Body of pancreas (tissue), 4 donors: ENCODE measurements at regions not wholly inside any gene's neighbourhood (a gene's known extent, or its start where the extent isn't known, plus 50 kb on each side); places are given as distances from the start of the nearest gene placed in this dataset.

ENCODE experiments used
- ATAC-seq: fragments of 150-250 bp; one replicate; pipeline ENCODE4 v1.9.1; 2016
- DNase-seq, 4 donors: peaks; one replicate each; pipeline ENCODE4 v3.0.0-alpha.2; 2019
- H3K27ac ChIP-seq, 4 donors: fragments of 200-600 bp; sonication (generic); 1 replicate in 3 of 4; 2 replicates in 1 of 4; pipeline versions ENCODE4 v1.5.1 to v1.6.1; 2016 to 2019; ENCODE audit warnings: mild to moderate bottlenecking in 1 of 4, mixed read lengths in 1 of 4, moderate library complexity in 1 of 4
- H3K27me3 ChIP-seq, 2 donors: fragments of 200-600 bp; sonication (generic); one replicate each; pipeline ENCODE4 v1.6.0; 2016; ENCODE audit warnings: mild to moderate bottlenecking in 1 of 2
- H3K36me3 ChIP-seq, 2 donors: fragments of 200-600 bp; sonication (generic); replicated peaks in 1 of 2; 2 replicates each; pipeline ENCODE4 v1.5.1; 2016; ENCODE audit warnings: low read depth in 2 of 2; ENCODE audit not compliant: insufficient read depth in 1 of 2
- H3K4me1 ChIP-seq: fragments of 200-600 bp; sonication (generic); one replicate; pipeline ENCODE4 v1.6.0; 2016
- H3K4me3 ChIP-seq, 2 donors: fragments of 200-600 bp; sonication (generic); 1 replicate in 1 of 2; 2 replicates in 1 of 2; pipeline ENCODE4 v1.5.1; 2016 to 2019
- H3K9me3 ChIP-seq, 3 donors: fragments of 200-600 bp; sonication (generic); 1 replicate in 2 of 3; 2 replicates in 1 of 3; pipeline ENCODE4 v1.5.1; 2016
- CTCF ChIP-seq, 7 experiments: fragments of 450-650 bp in 4 of 7; fragments of 200-600 bp in 3 of 7; sonication (generic) in 3 of 7; IDR thresholded peaks; one replicate each; pipeline ENCODE4 v1.5.1; 2016 to 2019; ENCODE audit warnings: antibody characterized with exemption in 7 of 7
- POLR2A ChIP-seq, 3 donors: fragments of 450-650 bp; IDR thresholded peaks; one replicate each; pipeline ENCODE4 v1.6.1; 2016; ENCODE audit warnings: antibody characterized with exemption in 3 of 3, mild to moderate bottlenecking in 2 of 3
- WGBS, 2 donors: methylation state at CpG; one replicate each; pipeline ENCODE4 v1.1.5; 2017; 5-methylcytosine and 5-hydroxymethylcytosine counted together
- intact Hi-C: fragments of 100-400 bp; cut with DNase I; formaldehyde crosslinking; loops from one replicate; pipeline ENCODE4 v1.15.1; 2023

DNA sequence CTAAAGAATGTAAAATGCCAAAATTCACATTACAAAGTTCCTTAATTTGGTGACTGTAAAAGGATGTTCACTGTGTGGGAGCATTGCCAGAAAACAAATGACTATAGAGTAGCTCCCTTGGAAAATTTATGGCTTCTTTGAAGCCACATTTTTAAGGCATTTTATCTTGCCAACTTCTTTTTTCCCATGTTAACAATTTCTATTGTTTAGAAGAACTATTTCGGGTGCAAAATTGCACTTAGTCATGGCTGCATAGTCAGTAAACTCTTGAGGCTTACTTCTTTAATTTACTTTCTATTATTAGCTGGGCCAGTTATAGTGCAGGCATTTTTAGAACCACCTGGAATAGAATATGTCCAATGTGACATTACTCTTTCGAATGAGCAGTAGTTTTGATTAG is 515.3 kb downstream of the JRKL start:
- DNase-seq (no peak), ATAC-seq (no peak)
- Histone ChIP-seq H3K9me3 (no peaks in the 10 kb centered on the region), H3K27me3 (no peaks in the 10 kb centered on the region), H3K4me1 (no peaks in the 10 kb centered on the region), H3K27ac (no peak overlapping the region), H3K36me3 (no peaks in the 10 kb centered on the region), H3K4me3 (no peak overlapping the region)
- 36 to 41% methylated on average over 2 of the region's 2 CpGs for WGBS, 2 donors
- TF ChIP-seq POLR2A (IDR thresholded peaks at IDR 0.05) (no peak), CTCF (IDR thresholded peaks at IDR 0.05) (no peak)
- intact Hi-C loops = no loop called here

DNA sequence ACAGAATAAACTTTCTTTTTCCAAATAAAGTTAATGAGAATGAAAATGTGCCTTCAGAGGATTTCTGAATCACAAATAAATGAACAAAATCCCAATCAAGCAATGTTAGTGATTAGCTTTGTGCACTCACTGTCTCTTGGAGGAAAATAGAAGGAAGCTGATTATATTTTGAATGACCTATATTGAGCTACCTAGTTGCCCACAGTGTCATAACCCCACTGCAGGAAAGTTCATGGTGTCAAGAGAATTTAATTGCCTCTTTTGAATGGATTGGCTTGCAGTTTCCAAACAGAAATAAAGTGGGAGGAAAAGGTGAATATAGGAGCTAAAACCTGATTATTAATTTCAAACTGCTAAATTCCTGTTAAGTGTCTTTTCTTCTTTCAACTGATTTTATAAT is 515.9 kb downstream of the JRKL start:
- DNase-seq = no peak

GRCh38 chr11:96906476-96906875 is 516.7 kb downstream of the JRKL start:
- H3K27ac ChIP-seq = no peak overlapping the region

More for the DNA sequence above, 515.9 kb downstream of the JRKL start:
- no peak overlapping the region for H3K4me3 ChIP-seq
- H3K9me3 ChIP-seq = no peaks in the 10 kb centered on the region
- intact Hi-C loops = no loop called here
- TF ChIP-seq CTCF (IDR thresholded peaks at IDR 0.05) = no peak
- no peak for TF ChIP-seq POLR2A (IDR thresholded peaks at IDR 0.05)
- H3K36me3 ChIP-seq = no peaks in the 10 kb centered on the region
- H3K4me1 ChIP-seq = no peaks in the 10 kb centered on the region
- H3K27ac ChIP-seq = no peak overlapping the region
- ATAC-seq = no peak
- H3K27me3 ChIP-seq = no peaks in the 10 kb centered on the region

DNA sequence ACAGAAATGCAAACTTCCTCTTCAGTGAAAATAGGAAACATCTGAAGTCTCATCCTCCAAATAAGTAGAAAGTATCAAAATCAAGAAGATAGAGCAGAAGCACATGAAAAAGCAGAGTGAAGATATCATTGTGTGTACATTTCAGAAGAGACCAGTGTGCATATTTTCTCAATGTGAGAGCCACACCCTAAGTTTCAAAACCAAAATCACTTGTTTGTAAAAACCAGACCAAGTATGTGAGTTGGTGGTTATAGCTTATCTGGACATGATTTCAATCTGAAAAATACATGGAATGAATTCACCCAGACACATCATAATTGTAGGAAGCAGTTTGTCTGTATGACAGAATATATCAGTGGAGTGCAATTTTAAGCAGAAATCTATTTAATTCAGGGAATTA is 536.0 kb downstream of the JRKL start:
- Histone ChIP-seq H3K36me3 (no peaks in the 10 kb centered on the region), H3K4me3 (no peak overlapping the region), H3K27me3 (no peaks in the 10 kb centered on the region), H3K27ac (no peak overlapping the region), H3K9me3 (no peaks in the 10 kb centered on the region), H3K4me1 (no peaks in the 10 kb centered on the region)
- no peak for DNase-seq
- intact Hi-C loops = no loop called here
- ATAC-seq = no peak
- TF ChIP-seq CTCF (IDR thresholded peaks at IDR 0.05) (no peak), POLR2A (IDR thresholded peaks at IDR 0.05) (no peak)

More at GRCh38 chr11:96906476-96906875, 516.7 kb downstream of the JRKL start:
- H3K4me3 ChIP-seq = no peak overlapping the region
- DNase-seq (no peak), ATAC-seq (no peak)
- H3K4me1 ChIP-seq = no peaks in the 10 kb centered on the region
- no peaks in the 10 kb centered on the region for H3K27me3 ChIP-seq
- 26 to 31% methylated on average over 1 of the region's 1 CpG for whole genome bisulfite sequencing, 2 donors
- no peaks in the 10 kb centered on the region for H3K9me3 ChIP-seq
- no peaks in the 10 kb centered on the region for H3K36me3 ChIP-seq
- intact Hi-C loops = no loop called here
- TF ChIP-seq POLR2A (IDR thresholded peaks at IDR 0.05) (no peak), CTCF (IDR thresholded peaks at IDR 0.05) (no peak)

- intact Hi-C loops = no loop called here
- DNase-seq = no peak
- TF ChIP-seq CTCF (IDR thresholded peaks at IDR 0.05) = no peak
- no peak for TF ChIP-seq POLR2A (IDR thresholded peaks at IDR 0.05)
- H3K4me3 ChIP-seq = no peak overlapping the region
- H3K27ac ChIP-seq = no peak overlapping the region
- H3K36me3 ChIP-seq = no peaks in the 10 kb centered on the region
- no peaks in the 10 kb centered on the region for H3K4me1 ChIP-seq
- no peaks in the 10 kb centered on the region for H3K27me3 ChIP-seq
- no peak for ATAC-seq
- H3K9me3 ChIP-seq = no peaks in the 10 kb centered on the region
Observed at GRCh38 chr11:96940227-96940626, 550.4 kb downstream of the JRKL start.
